GM12878 (cell line): ENCODE measurements at regions not wholly inside any gene's neighbourhood (a gene's known extent, or its start where the extent isn't known, plus 50 kb on each side); places are given as distances from the start of the nearest gene placed in this dataset.

Source experiments
- BCL11A ChIP-seq: IDR thresholded peaks from 2 replicates; pipeline ENCODE4 v1.6.1; 2011; ENCODE audit warnings: low read depth, low read length
- EP300 ChIP-seq, 2 experiments: fragments of 150-350 bp in 1 of 2; IDR thresholded peaks; 2 replicates each; pipeline ENCODE4 v1.6.1; 2011 to 2012; ENCODE audit warnings: low read depth in 2 of 2, low read length in 2 of 2, borderline replicate concordance in 1 of 2, improper control_type of control experiment in 1 of 2, inconsistent platforms in 1 of 2; ENCODE audit not compliant: control insufficient read depth in 1 of 2
- JUND ChIP-seq: IDR thresholded peaks from 2 replicates; pipeline ENCODE4 v1.6.1; 2012; ENCODE audit warnings: low read depth, mild to moderate bottlenecking, low read length, improper control_type of control experiment, moderate library complexity
- MEF2A ChIP-seq: IDR thresholded peaks from 2 replicates; pipeline ENCODE4 v1.6.1; 2011; ENCODE audit warnings: low read depth, mild to moderate bottlenecking, low read length, moderate library complexity; ENCODE audit not compliant: insufficient read depth
- TF ChIP-seq, protein P1 (sequence below): IDR thresholded peaks from 2 replicates; pipeline ENCODE4 v1.6.1; 2011; ENCODE audit warnings: low read depth, low read length, improper control_type of control experiment, borderline replicate concordance
- TF ChIP-seq, protein P2 (sequence below): IDR thresholded peaks from 2 replicates; pipeline ENCODE4 v1.6.1; 2011; ENCODE audit warnings: mild to moderate bottlenecking, low read depth, low read length, moderate library complexity; ENCODE audit not compliant: insufficient replicate concordance
- TF ChIP-seq, protein P3 (sequence below): fragments of 450-650 bp; formaldehyde crosslinking; IDR thresholded peaks from 2 replicates; pipeline ENCODE4 v1.5.0; 2022; ENCODE audit warnings: mild to moderate bottlenecking, missing genetic modification characterization
- TF ChIP-seq, protein P4 (sequence below), 3 experiments: IDR thresholded peaks in 2 of 3; conservative IDR thresholded peaks in 1 of 3; 2 replicates each; pipeline ENCODE4 v1.5.1; 2011; ENCODE audit warnings: low read depth in 3 of 3, low read length in 3 of 3, mild to moderate bottlenecking in 3 of 3, control low read depth in 2 of 3, moderate library complexity in 2 of 3, inconsistent platforms in 1 of 3, mixed read lengths in 1 of 3; ENCODE audit not compliant: control insufficient read depth in 2 of 3, insufficient read depth in 1 of 3; ENCODE audit errors: extremely low read depth in 1 of 3
- TF ChIP-seq, protein P5 (sequence below): fragments of 450-650 bp; IDR thresholded peaks from 2 replicates; pipeline ENCODE4 v1.6.1; 2017; ENCODE audit warnings: antibody characterized with exemption, mild to moderate bottlenecking, moderate library complexity
- TF ChIP-seq, protein P6 (sequence below): IDR thresholded peaks from 2 replicates; pipeline ENCODE4 v1.6.1; 2012; ENCODE audit warnings: low read depth, low read length, improper control_type of control experiment

DNA sequence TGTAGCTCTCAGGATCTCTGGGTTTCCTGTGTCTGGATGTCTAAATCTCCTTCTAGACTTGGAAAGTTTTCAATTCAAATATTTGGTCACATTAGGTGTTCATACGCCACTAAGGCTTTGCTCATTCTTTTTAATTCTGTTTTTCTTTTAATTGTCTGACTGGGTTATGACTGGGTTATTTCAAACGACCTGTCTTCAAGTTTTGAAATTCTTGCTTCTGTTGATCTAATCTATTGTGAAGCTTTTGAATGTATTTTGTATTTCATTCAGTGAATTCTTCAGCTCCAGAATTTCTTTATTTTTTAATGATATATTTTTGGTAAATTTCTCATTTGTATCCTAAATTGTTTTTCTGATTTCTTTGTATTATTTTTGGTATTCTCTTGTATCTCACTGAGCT lies 81.0 kb upstream of the PCDH10 start:
- TF ChIP-seq, protein P1, sequence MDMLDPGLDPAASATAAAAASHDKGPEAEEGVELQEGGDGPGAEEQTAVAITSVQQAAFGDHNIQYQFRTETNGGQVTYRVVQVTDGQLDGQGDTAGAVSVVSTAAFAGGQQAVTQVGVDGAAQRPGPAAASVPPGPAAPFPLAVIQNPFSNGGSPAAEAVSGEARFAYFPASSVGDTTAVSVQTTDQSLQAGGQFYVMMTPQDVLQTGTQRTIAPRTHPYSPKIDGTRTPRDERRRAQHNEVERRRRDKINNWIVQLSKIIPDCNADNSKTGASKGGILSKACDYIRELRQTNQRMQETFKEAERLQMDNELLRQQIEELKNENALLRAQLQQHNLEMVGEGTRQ = no peak
- TF ChIP-seq, protein P2, sequence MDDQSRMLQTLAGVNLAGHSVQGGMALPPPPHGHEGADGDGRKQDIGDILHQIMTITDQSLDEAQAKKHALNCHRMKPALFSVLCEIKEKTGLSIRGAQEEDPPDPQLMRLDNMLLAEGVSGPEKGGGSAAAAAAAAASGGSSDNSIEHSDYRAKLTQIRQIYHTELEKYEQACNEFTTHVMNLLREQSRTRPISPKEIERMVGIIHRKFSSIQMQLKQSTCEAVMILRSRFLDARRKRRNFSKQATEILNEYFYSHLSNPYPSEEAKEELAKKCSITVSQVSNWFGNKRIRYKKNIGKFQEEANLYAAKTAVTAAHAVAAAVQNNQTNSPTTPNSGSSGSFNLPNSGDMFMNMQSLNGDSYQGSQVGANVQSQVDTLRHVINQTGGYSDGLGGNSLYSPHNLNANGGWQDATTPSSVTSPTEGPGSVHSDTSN = no peak
- TF ChIP-seq, protein P3, sequence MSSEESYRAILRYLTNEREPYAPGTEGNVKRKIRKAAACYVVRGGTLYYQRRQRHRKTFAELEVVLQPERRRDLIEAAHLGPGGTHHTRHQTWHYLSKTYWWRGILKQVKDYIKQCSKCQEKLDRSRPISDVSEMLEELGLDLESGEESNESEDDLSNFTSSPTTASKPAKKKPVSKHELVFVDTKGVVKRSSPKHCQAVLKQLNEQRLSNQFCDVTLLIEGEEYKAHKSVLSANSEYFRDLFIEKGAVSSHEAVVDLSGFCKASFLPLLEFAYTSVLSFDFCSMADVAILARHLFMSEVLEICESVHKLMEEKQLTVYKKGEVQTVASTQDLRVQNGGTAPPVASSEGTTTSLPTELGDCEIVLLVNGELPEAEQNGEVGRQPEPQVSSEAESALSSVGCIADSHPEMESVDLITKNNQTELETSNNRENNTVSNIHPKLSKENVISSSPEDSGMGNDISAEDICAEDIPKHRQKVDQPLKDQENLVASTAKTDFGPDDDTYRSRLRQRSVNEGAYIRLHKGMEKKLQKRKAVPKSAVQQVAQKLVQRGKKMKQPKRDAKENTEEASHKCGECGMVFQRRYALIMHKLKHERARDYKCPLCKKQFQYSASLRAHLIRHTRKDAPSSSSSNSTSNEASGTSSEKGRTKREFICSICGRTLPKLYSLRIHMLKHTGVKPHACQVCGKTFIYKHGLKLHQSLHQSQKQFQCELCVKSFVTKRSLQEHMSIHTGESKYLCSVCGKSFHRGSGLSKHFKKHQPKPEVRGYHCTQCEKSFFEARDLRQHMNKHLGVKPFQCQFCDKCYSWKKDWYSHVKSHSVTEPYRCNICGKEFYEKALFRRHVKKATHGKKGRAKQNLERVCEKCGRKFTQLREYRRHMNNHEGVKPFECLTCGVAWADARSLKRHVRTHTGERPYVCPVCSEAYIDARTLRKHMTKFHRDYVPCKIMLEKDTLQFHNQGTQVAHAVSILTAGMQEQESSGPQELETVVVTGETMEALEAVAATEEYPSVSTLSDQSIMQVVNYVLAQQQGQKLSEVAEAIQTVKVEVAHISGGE = no peak
- TF ChIP-seq JUND = no peak
- TF ChIP-seq MEF2A = no peak
- TF ChIP-seq, protein P4, sequence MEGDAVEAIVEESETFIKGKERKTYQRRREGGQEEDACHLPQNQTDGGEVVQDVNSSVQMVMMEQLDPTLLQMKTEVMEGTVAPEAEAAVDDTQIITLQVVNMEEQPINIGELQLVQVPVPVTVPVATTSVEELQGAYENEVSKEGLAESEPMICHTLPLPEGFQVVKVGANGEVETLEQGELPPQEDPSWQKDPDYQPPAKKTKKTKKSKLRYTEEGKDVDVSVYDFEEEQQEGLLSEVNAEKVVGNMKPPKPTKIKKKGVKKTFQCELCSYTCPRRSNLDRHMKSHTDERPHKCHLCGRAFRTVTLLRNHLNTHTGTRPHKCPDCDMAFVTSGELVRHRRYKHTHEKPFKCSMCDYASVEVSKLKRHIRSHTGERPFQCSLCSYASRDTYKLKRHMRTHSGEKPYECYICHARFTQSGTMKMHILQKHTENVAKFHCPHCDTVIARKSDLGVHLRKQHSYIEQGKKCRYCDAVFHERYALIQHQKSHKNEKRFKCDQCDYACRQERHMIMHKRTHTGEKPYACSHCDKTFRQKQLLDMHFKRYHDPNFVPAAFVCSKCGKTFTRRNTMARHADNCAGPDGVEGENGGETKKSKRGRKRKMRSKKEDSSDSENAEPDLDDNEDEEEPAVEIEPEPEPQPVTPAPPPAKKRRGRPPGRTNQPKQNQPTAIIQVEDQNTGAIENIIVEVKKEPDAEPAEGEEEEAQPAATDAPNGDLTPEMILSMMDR (IDR thresholded peaks at IDR 0.05 in 2 of 3, conservative IDR thresholded peaks at IDR 0.05 in 1 of 3; ENCODE audit: control insufficient read depth in 2 of 3, extremely low read depth in 1 of 3, insufficient read depth in 1 of 3, low read depth in 3 of 3, low read length in 3 of 3) = no peak
- TF ChIP-seq, protein P5, sequence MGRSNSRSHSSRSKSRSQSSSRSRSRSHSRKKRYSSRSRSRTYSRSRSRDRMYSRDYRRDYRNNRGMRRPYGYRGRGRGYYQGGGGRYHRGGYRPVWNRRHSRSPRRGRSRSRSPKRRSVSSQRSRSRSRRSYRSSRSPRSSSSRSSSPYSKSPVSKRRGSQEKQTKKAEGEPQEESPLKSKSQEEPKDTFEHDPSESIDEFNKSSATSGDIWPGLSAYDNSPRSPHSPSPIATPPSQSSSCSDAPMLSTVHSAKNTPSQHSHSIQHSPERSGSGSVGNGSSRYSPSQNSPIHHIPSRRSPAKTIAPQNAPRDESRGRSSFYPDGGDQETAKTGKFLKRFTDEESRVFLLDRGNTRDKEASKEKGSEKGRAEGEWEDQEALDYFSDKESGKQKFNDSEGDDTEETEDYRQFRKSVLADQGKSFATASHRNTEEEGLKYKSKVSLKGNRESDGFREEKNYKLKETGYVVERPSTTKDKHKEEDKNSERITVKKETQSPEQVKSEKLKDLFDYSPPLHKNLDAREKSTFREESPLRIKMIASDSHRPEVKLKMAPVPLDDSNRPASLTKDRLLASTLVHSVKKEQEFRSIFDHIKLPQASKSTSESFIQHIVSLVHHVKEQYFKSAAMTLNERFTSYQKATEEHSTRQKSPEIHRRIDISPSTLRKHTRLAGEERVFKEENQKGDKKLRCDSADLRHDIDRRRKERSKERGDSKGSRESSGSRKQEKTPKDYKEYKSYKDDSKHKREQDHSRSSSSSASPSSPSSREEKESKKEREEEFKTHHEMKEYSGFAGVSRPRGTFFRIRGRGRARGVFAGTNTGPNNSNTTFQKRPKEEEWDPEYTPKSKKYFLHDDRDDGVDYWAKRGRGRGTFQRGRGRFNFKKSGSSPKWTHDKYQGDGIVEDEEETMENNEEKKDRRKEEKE = no peak
- no peak for TF ChIP-seq EP300 (IDR thresholded peaks at IDR 0.05; ENCODE audit: borderline replicate concordance in 1 of 2, control insufficient read depth in 1 of 2, low read depth in 2 of 2, low read length in 2 of 2)
- TF ChIP-seq BCL11A = no peak
- TF ChIP-seq, protein P6, sequence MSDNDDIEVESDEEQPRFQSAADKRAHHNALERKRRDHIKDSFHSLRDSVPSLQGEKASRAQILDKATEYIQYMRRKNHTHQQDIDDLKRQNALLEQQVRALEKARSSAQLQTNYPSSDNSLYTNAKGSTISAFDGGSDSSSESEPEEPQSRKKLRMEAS = no peak
